Thoracic aorta (tissue), 2 donors: ENCODE measurements at regions not wholly inside any gene's neighbourhood (a gene's known extent, or its start where the extent isn't known, plus 50 kb on each side); places are given as distances from the start of the nearest gene placed in this dataset.

Experiments used
- ATAC-seq: fragments of 150-250 bp; one replicate; pipeline ENCODE4 v1.8.0; 2017; ENCODE audit warnings: low read depth; ENCODE audit not compliant: insufficient number of reproducible peaks, low FRiP score
- DNase-seq: peaks from one replicate; pipeline ENCODE4 v3.0.0-alpha.2; 2020; ENCODE audit warnings: low spot score
- H3K27ac ChIP-seq, 2 donors: fragments of 200-600 bp; sonication (generic); 1 replicate in 1 of 2; 2 replicates in 1 of 2; pipeline ENCODE4 v1.5.1; 2016; ENCODE audit warnings: mild to moderate bottlenecking in 2 of 2, moderate library complexity in 2 of 2
- H3K27me3 ChIP-seq: fragments of 200-600 bp; sonication (generic); replicated peaks from 2 replicates; pipeline ENCODE4 v1.6.0; 2016; ENCODE audit warnings: mild to moderate bottlenecking; ENCODE audit not compliant: insufficient read depth
- H3K36me3 ChIP-seq: fragments of 200-600 bp; sonication (generic); one replicate; pipeline ENCODE4 v1.5.1; 2016
- H3K4me1 ChIP-seq, 2 donors: fragments of 200-600 bp; sonication (generic); 1 replicate in 1 of 2; 2 replicates in 1 of 2; pipeline versions ENCODE4 v1.5.1 to v1.6.0; 2016; ENCODE audit warnings: low read depth in 2 of 2, mild to moderate bottlenecking in 1 of 2; ENCODE audit not compliant: control insufficient read depth in 1 of 2
- H3K4me3 ChIP-seq: fragments of 200-600 bp; sonication (generic); 2 replicates; pipeline ENCODE4 v1.5.1; 2016; ENCODE audit warnings: mild to moderate bottlenecking
- H3K9me3 ChIP-seq: fragments of 200-600 bp; sonication (generic); 2 replicates; pipeline ENCODE4 v1.5.1; 2016
- TF ChIP-seq, protein P1 (sequence below): fragments of 200-600 bp; sonication (generic); IDR thresholded peaks from one replicate; pipeline ENCODE4 v1.5.1; 2019; ENCODE audit warnings: antibody characterized with exemption

DNA sequence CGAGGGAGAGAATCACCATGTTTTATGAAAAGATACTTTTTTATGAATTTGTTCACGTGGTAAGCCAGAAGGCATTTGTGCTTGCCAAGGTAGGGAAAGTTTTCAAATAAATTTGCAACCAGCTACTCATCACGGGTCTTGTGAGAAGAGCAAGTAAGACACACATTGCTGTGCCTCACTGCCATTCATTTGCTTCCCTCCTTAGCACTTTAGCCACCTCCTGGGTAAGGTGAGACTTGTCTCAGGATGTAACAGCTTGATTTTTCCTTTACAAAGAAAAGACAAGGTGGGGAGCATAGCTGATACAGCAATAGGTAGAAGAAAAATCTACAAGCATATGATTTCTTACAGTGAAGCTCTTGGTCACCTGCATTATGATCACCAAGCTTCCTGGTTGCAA is 342.4 kb upstream of the GRM3 start:
- H3K9me3 ChIP-seq, result no peaks in the 10 kb centered on the region
- DNase-seq (no peak), ATAC-seq (no peak)
- no peaks in the 10 kb centered on the region for H3K36me3 ChIP-seq
- H3K27me3 ChIP-seq, result no peaks in the 10 kb centered on the region
- TF ChIP-seq, protein P1, sequence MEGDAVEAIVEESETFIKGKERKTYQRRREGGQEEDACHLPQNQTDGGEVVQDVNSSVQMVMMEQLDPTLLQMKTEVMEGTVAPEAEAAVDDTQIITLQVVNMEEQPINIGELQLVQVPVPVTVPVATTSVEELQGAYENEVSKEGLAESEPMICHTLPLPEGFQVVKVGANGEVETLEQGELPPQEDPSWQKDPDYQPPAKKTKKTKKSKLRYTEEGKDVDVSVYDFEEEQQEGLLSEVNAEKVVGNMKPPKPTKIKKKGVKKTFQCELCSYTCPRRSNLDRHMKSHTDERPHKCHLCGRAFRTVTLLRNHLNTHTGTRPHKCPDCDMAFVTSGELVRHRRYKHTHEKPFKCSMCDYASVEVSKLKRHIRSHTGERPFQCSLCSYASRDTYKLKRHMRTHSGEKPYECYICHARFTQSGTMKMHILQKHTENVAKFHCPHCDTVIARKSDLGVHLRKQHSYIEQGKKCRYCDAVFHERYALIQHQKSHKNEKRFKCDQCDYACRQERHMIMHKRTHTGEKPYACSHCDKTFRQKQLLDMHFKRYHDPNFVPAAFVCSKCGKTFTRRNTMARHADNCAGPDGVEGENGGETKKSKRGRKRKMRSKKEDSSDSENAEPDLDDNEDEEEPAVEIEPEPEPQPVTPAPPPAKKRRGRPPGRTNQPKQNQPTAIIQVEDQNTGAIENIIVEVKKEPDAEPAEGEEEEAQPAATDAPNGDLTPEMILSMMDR, result no peak
- no peak overlapping the region for H3K4me3 ChIP-seq
- no peak overlapping the region for H3K27ac ChIP-seq
- H3K4me1 ChIP-seq, result no peaks in the 10 kb centered on the region

DNA sequence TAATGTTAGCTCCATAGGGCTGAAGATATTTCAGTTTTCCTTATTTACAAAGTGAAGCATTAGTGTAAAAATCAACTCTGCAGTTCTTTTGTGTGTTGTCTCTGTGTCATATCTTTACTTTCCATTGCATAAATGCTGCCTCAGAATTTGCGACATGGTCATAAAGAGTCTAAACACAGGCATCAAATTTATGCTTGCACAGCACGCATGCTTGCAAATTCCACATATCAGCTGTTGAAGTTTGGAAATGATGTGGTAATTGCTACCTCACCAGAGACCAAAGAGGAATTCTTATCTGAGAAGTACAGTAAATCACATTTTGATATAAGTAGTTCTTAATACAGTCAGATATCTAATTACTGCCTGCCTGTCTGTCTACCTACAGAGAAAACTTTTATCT is 348.2 kb upstream of the GRM3 start:
- Histone ChIP-seq H3K4me3 (no peak overlapping the region), H3K27ac (no peak overlapping the region)
- TF ChIP-seq, protein P1, result no peak

DNA sequence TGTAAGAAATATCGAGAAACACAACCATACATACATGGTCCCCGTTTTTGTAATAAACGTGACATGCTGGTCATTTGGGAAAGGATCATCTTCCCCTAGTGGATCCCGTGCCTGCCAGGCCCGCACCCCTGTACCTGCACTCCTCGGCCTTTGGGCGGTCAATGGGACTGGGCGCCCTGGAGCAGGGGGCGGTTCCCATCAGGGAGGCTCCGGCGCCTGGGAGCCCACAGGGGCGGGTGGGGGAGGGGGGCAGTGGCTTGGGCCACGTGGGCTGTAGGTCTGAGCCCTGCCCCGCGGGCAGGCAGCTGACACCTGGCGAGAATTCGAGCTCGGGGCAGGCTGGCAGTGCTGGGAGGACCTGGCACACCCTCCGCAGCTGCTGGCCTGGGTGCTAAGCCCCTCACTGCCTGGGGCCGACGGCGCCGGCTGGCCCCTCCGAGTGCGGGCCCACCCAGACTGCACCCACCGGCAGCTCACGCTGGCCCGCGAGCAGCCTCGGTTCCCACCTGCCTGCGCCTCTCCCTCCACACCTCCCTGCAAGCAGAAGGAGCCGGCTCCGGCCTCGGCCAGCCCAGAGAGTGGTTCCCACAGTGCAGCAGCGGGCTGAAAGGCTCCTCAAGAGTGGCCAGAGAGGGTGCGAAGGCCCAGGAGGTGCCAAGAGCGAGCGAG is 361.6 kb upstream of the GRM3 start:
- Histone ChIP-seq H3K27ac (no peak overlapping the region), H3K4me1 (no peaks in the 10 kb centered on the region), H3K27me3 (no peaks in the 10 kb centered on the region), H3K36me3 (no peaks in the 10 kb centered on the region), H3K4me3 (no peak overlapping the region), H3K9me3 (no peaks in the 10 kb centered on the region)
- TF ChIP-seq, protein P1, result no peak
- ATAC-seq (no peak), DNase-seq (no peak)

More for the DNA sequence above, 348.2 kb upstream of the GRM3 start:
- ATAC-seq, result no peak
- DNase-seq, result no peak
- Histone ChIP-seq H3K9me3 (no peaks in the 10 kb centered on the region), H3K36me3 (no peaks in the 10 kb centered on the region), H3K27me3 (no peaks in the 10 kb centered on the region), H3K4me1 (no peaks in the 10 kb centered on the region)

GRCh38 chr7:86280150-86280549 is 363.6 kb upstream of the GRM3 start:
- TF ChIP-seq, protein P1, result no peak
- Histone ChIP-seq H3K27me3 (no peaks in the 10 kb centered on the region), H3K27ac (no peak overlapping the region), H3K4me1 (no peaks in the 10 kb centered on the region), H3K4me3 (no peak overlapping the region), H3K36me3 (no peaks in the 10 kb centered on the region), H3K9me3 (no peaks in the 10 kb centered on the region)
- DNase-seq (no peak), ATAC-seq (no peak)

DNA sequence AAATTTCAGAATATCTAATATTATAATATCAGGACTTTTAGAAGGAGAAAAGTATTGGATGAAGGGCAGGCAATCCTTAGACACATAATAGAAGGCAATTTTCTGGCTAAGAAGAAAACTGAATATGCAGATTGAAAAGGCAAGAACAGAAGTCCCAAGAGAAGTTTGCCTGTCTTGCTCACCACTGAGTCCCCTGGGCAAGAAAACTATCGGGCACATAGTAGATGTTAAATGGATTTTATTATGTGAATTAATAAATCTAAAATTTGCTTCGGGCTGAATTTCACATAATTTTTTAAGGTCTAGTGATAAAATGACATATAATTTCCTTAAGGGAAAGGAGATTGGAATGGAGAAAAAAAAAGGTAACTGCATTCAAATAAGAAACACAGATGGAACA is 380.9 kb upstream of the GRM3 start:
- no peak for DNase-seq
- TF ChIP-seq, protein P1, result no peak
- no peak overlapping the region for H3K27ac ChIP-seq
- ATAC-seq, result no peak
- no peaks in the 10 kb centered on the region for H3K27me3 ChIP-seq
- no peaks in the 10 kb centered on the region for H3K36me3 ChIP-seq
- no peaks in the 10 kb centered on the region for H3K4me1 ChIP-seq
- H3K9me3 ChIP-seq, result no peaks in the 10 kb centered on the region
- no peak overlapping the region for H3K4me3 ChIP-seq
